ENCODE measurements at regions not wholly inside any gene's neighbourhood (a gene's known extent, or its start where the extent isn't known, plus 50 kb on each side); places are given as distances from the start of the nearest gene placed in this dataset.

DNA sequence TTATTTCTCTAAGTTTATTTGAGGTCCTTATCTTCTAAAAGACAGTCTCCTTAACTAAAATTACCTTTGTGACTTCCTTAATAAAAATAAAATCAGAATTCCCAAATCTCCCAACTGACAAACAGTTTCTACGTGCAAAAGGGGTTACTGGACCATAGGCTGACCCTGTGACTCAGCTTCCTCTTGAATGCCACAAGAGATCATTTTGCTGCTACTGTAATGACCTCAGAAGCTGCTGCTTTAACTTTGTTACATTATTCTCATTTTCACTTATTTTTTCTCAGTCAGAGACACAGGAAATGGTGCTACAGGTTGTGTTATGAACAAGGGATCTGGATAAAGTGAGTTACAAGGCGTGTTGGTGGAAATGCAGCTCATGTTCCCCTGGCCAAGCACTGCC is 132.2 kb upstream of the TMTC2 start:
- TF ChIP-seq, protein P1, sequence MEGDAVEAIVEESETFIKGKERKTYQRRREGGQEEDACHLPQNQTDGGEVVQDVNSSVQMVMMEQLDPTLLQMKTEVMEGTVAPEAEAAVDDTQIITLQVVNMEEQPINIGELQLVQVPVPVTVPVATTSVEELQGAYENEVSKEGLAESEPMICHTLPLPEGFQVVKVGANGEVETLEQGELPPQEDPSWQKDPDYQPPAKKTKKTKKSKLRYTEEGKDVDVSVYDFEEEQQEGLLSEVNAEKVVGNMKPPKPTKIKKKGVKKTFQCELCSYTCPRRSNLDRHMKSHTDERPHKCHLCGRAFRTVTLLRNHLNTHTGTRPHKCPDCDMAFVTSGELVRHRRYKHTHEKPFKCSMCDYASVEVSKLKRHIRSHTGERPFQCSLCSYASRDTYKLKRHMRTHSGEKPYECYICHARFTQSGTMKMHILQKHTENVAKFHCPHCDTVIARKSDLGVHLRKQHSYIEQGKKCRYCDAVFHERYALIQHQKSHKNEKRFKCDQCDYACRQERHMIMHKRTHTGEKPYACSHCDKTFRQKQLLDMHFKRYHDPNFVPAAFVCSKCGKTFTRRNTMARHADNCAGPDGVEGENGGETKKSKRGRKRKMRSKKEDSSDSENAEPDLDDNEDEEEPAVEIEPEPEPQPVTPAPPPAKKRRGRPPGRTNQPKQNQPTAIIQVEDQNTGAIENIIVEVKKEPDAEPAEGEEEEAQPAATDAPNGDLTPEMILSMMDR (IDR thresholded peaks at IDR 0.05): no peak
- no peak for TF ChIP-seq POLR2A (IDR thresholded peaks at IDR 0.05)
